Activated effector memory CD4-positive, alpha-beta T cell treated with Interleukin-2 at 50 U/mL for 16 hours (primary cell): ENCODE measurements at regions not wholly inside any gene's neighbourhood (a gene's known extent, or its start where the extent isn't known, plus 50 kb on each side); places are given as distances from the start of the nearest gene placed in this dataset.

Experiments
- DNase-seq: peaks from one replicate; pipeline ENCODE4 v3.0.0-alpha.2; 2020

DNA sequence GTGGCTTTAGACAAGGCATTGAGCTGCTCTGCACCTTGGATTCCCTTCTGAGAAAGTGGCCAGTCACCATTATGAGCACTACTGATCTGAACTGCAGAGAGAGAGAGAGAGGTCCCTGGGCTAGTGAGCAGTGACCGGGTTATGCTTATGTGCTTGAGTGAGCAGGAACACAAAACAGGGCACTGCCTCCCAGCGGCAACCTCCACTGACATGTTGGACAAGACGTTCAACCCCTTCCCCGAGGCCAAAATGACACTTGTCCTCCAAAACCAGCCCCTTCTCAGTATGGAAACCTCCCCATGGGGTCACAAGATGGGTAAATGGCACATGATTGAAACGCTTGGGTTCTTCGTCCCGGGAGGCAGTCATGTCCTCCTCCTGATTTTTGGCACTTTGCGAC is 339.4 kb upstream of the ZMIZ1 start:
- DNase-seq = no peak

GRCh38 chr10:78729800-78730199 is 339.0 kb upstream of the ZMIZ1 start:
- no peak for DNase-seq

DNA sequence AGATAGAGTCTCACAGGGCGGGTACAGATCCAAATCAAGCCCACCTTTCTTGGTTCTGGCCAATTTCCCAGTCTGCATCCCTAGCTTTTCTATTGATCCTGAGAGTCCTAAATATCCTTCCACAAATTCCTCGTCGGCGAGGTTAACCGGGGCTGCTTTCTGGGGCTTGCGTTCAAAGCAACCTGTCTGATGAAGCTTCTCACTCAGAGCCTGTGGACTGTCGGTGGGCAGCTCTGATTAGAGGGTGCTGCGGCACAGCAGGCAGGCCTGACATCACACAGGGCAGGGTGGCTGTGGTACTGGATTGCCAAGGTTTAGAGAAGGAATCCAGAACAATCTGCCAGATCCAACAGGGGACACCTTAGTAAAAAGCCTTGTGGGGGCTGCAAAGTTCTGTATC is 338.0 kb upstream of the ZMIZ1 start:
- DNase-seq = no peak

DNA sequence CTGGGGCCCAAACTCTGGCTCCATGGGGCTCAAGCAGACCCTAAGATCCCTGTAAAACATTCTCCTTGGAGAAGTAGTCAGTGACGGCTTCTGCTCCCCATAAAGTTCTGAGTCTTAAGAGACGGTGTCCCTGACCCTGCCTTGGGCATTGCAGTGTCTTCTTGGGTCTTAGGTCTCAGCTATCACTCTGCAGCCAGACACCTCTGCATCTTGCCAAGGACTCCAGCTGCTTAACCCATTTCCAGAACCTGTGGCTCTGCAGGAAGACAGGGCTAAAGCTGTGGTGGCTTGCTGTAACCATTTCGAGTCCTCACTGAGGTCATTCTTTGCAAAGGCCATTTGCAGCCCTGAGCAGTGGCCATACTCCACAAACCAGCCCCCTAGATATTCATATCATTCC is 337.1 kb upstream of the ZMIZ1 start:
- no peak for DNase-seq

GRCh38 chr10:78732381-78732780 is 336.4 kb upstream of the ZMIZ1 start:
- no peak for DNase-seq

GRCh38 chr10:78736926-78737630 is 331.7 kb upstream of the ZMIZ1 start:
- no peak for DNase-seq

DNA sequence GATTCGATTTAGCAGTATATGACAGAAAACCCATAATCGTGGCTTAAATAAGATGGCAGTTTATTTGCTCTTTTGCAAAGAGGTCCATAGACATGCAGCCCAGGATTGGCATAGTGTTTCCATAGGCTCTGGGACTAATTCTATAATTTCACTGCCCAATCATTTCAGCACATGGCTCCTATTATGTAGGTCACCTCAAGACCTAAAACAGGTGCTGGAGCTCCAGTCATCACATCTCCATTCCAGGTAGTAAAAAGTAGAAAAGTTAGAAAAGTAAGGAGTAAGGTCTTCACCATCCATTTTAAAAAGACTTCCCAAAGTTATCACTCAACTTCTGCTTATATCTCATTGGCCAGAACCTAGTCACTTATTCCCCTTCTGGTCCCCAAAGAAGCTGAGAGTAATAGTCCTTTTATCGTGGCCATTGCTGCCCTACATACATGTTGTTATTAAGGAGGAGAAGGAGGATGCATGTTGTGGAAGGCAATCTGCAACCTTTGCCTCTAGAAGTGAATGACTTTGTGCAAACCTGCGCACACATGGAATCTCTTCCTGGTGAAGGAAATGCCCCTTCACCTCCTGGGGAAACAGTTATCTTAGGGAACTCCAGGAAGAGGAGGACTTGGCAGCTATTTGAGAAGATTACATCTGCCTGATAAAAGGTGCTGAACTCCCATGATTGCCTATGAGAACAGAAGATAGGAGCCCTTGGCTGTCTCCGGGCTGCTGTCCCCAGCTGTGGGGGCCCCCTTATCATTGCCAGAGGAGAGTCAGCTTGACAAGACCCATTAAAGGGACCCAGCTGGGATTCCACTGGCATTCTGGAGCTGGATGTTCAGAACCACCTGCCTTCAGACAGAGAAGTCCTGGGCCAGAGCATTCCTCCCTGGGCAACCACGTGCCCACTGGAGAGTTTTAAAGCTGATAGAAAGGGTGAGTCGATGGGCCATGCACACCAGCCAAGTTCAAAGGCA is 330.6 kb upstream of the ZMIZ1 start:
- no peak for DNase-seq

DNA sequence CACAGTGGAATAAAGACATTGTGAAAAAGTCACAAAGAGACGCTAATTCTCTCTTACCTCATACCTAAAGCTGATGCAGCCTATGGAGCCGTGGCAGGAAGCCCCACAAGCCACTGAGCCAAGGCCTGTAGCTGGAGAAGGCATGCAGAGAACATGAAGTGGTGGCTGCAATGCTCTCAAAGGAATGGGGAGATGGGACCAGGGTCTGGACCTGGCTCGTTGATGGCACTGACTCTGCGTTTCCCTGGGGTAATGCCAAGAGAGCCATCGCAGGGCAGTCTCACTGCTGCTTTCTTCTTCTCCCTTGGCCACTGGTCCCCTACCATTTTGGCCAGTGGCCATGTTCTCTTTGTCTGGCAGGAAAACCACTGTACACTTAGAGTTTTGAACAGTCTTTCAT is 329.9 kb upstream of the ZMIZ1 start:
- no peak for DNase-seq

GRCh38 chr10:78739444-78740053 is 329.2 kb upstream of the ZMIZ1 start:
- no peak for DNase-seq

GRCh38 chr10:78740976-78741915 is 327.5 kb upstream of the ZMIZ1 start:
- no peak for DNase-seq

DNA sequence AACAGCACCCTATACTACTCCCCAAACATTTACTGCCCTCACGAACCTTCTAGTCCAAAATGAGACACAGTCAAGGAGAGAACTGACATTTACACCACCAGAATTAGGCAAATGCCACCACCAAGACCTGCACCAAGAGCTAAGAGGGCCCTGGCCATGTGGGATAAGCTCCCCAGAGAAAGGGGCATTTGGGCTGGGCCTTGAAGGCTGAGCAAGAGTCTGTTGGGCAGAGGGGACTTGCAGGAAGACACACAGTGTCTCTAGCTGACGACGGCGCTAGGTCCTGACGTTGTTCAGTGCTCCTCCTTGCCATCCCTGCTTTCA is 326.4 kb upstream of the ZMIZ1 start:
- DNase-seq = no peak

DNA sequence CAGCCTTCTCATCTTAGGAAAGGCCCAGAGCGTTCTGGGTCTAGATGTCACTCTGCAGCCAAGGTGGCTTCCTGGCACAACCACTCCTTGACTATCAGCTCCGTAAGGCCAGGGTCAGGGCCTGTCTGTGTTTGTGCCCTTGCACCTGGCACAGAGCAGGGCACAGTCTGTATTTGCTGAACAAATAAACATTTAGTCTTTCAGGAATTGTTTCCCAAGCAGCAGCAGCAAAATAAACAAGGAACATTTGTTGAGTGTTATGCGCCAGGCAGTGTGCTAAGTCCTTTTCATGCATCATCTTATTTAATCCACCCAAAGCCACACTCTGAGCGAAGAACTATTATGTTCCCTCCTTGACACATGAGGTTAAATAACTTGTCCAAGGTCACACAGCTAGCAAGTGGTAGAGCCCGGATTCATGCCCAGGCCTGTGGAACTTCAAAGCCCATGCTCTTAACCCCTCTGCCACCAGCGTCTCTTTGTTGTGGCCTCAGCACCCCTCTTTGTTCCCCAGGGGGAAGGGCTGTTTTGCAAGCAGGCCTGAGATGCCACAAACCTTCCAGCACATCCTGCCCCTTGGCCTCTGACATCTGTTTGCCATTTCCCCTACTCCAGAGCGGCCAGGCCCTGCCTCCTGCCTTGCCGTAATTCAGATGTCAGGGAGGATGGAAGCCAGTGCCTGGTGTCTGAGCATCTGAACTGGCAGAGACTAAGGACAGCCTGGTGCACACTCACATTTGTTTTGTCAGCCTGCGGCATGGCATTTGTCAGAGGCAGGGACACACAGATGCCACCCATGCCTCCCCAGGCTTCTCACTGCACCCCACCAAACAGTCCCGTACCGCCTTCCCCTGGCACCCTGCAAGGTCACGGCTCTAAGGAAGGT is 325.8 kb upstream of the ZMIZ1 start:
- DNase-seq = no peak

DNA sequence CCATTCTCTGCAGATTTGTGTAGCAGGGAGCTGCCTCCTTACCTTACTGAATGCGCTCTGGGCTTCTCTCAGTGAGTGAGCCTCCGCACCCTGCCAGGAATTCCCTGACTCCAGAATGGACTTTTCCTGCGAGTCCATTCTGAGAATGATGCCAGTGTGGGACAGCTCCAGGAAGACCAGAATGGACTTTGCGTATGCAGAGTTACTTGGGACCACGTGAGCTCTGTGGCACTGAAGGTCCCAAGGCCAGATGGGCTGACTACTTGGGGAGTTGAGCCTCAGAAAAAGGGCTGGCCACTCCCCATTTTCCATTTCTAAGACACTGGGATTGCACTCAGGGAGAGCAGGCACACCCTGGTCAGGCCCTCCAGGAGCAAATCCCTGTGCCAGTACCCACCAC is 324.7 kb upstream of the ZMIZ1 start:
- DNase-seq = no peak

DNA sequence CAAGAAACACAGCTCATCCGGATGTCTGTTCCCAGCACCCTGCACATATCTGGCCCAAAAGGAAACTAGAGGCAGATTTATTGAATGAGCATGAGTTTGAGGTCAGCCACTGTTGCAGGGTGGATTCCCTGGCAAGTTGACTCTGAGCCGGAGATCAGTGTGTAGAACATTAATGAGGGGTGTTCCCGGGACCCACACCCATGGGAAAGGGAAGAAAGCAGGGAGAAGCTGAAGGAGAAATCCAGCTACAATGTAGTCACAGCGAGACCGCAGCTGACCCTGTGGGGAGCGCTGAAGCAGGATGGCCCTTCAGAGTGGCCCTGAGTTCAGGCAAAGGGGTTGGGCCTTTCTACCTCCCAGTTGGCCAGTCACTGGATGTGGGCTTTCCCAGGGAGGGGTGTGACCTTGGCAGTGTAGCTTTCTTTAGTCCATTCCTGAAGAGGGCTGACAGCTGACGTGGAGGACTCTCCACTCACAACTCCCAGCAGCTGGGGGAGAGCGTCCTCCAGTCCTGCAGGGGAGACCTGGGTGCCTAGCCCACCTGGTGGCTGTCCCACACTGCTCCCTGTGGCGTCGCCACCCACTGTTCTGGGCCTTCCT is 324.2 kb upstream of the ZMIZ1 start:
- no peak for DNase-seq

- DNase-seq = no peak
These were observed 323.3 kb upstream of the ZMIZ1 start for GRCh38 chr10:78745441-78745840.

DNA sequence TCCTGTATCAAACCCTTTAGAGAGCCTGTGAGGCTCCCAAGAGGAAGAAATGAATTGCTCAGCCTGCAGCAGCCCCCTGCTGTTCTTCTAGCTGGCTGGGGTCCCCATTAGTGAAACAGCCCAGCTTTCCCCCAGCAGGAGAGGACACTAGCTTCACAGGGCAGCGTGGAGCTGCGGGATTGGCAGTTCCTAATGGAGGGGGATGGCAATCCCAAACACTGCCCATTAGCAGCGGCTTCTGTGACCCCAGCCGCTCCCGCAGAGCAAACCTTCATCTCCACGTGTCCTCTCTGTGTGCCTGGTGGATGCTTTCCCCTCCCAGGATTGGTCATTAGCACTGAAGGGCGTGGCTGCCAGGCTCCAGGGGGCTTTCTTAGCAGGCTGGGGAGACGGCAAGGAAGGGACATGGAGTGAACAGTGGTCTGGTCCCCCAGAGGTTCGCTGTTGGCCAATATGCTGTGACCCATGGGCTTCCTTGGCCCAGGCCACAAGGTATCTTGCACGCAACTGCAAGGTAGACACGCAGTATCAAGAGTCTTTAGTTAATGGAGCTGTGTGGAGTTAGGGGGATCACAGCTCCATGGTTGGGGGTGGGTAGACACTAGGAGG is 322.5 kb upstream of the ZMIZ1 start:
- DNase-seq = no peak

- no peak for DNase-seq
These were observed 321.1 kb upstream of the ZMIZ1 start for GRCh38 chr10:78747401-78748234.

DNA sequence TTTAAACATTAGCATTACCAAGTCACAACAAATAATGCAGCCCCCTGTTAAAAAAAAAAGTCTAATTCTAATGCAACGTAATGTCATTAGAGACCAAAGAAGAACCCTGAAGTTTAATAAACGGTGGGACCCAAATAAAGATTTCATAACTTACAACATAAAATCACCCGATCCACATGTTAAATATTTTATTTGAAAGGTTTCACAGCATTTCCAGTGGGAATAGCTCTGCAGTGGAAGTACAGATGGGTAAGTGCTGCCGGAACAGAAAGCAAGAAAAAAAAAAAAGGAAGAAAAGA is 320.6 kb upstream of the ZMIZ1 start:
- no peak for DNase-seq

- no peak for DNase-seq
These were observed 319.6 kb upstream of the ZMIZ1 start for GRCh38 chr10:78749200-78749599.

- DNase-seq = no peak
These were observed 318.9 kb upstream of the ZMIZ1 start for GRCh38 chr10:78749898-78750297.
